IMR-90 (cell line): ENCODE measurements at regions not wholly inside any gene's neighbourhood (a gene's known extent, or its start where the extent isn't known, plus 50 kb on each side); places are given as distances from the start of the nearest gene placed in this dataset.
A peak's percentile ranks its signal among the peaks of the same experiment; 100 is the strongest.

Experiments
- ATAC-seq: fragments of 200-7000 bp; cut with Tn5 transposase; 2 replicates; pipeline ENCODE4 v1.9.1; 2020; ENCODE audit warnings: low read depth, mild to moderate bottlenecking, moderate library complexity
- BruUV-seq: library from RNA; stranded (reverse); fragments of 400-500 nt; replicated peaks from 2 replicates; lab custom pipeline; 2021; lab: Mats Ljungman, UMichigan
- CTCF ChIA-PET: fragments of 300-600 bp; formaldehyde crosslinking; extraction: SDS; loops from one replicate; lab custom pipeline; 2021; ENCODE audit warnings: antibody characterized with exemption; lab: Yijun Ruan, JAX
- POLR2A ChIA-PET: fragments of 300-600 bp; sonication (Branson Sonifier 250); formaldehyde crosslinking; loops from one replicate; lab custom pipeline; 2022; ENCODE audit warnings: antibody characterized with exemption; ENCODE audit not compliant: unreplicated experiment; lab: Charles Lee
- DNase-seq: peaks from one replicate; pipeline ENCODE4 v3.0.0; 2013
- H2AFZ ChIP-seq: replicated peaks from 2 replicates; pipeline ENCODE3; 2013; ENCODE audit warnings: low read length, mild to moderate bottlenecking; ENCODE audit not compliant: poor library complexity
- H2AK5ac ChIP-seq: 2 replicates; pipeline ENCODE4 v1.6.1; 2013; ENCODE audit warnings: low read depth, low read length, inconsistent platforms
- H2AK9ac ChIP-seq: replicated peaks from 2 replicates; pipeline ENCODE3; 2013; ENCODE audit warnings: mild to moderate bottlenecking, low read depth, low read length, moderate library complexity; ENCODE audit not compliant: poor library complexity
- H2BK120ac ChIP-seq: 2 replicates; pipeline ENCODE4 v1.6.1; 2013; ENCODE audit warnings: low read depth, low read length, inconsistent platforms
- H2BK15ac ChIP-seq: 3 replicates; pipeline ENCODE4 v1.6.1; 2013; ENCODE audit warnings: low read depth, low read length, inconsistent platforms
- H2BK20ac ChIP-seq: 2 replicates; pipeline ENCODE4 v1.6.1; 2013; ENCODE audit warnings: low read depth, mild to moderate bottlenecking, inconsistent platforms, low read length, moderate library complexity
- H2BK5ac ChIP-seq: 2 replicates; pipeline ENCODE4 v1.6.1; 2013; ENCODE audit warnings: mild to moderate bottlenecking, low read depth, low read length, inconsistent platforms; ENCODE audit not compliant: poor library complexity, severe bottlenecking
- H3K14ac ChIP-seq: replicated peaks from 2 replicates; pipeline ENCODE4 v1.6.1; 2013; ENCODE audit warnings: low read depth, low read length, inconsistent platforms
- H3K18ac ChIP-seq: 2 replicates; pipeline ENCODE4 v1.6.1; 2013; ENCODE audit warnings: low read depth, low read length, control low read depth
- H3K23ac ChIP-seq: 2 replicates; pipeline ENCODE4 v1.6.1; 2013; ENCODE audit warnings: low read depth, low read length, inconsistent platforms
- H3K27ac ChIP-seq: 2 replicates; pipeline ENCODE4 v1.5.1; 2013; ENCODE audit warnings: mild to moderate bottlenecking, control low read depth, low read length; ENCODE audit not compliant: insufficient read depth
- H3K27me3 ChIP-seq: 2 replicates; pipeline ENCODE4 v1.6.1; 2013; ENCODE audit warnings: low read length; ENCODE audit not compliant: control insufficient read depth, insufficient read depth
- H3K36me3 ChIP-seq: 2 replicates; pipeline ENCODE4 v1.6.1; 2013; ENCODE audit warnings: low read length, mixed read lengths; ENCODE audit not compliant: control insufficient read depth, insufficient read depth
- H3K4ac ChIP-seq: 2 replicates; pipeline ENCODE4 v1.6.1; 2013; ENCODE audit warnings: low read depth, low read length, inconsistent platforms
- H3K4me1 ChIP-seq: 2 replicates; pipeline ENCODE4 v1.6.1; 2013; ENCODE audit warnings: low read length, mixed read lengths; ENCODE audit not compliant: control insufficient read depth, insufficient read depth
- H3K4me2 ChIP-seq: 2 replicates; pipeline ENCODE4 v1.6.1; 2013; ENCODE audit warnings: low read depth, mild to moderate bottlenecking, control low read depth, low read length, moderate library complexity
- H3K4me3 ChIP-seq: 2 replicates; pipeline ENCODE4 v1.5.1; 2013; ENCODE audit warnings: low read depth, mild to moderate bottlenecking, control low read depth, low read length, moderate library complexity; ENCODE audit not compliant: insufficient read depth
- H3K56ac ChIP-seq: 2 replicates; pipeline ENCODE4 v1.6.1; 2013; ENCODE audit warnings: low read length, inconsistent platforms; ENCODE audit not compliant: insufficient read depth; ENCODE audit errors: extremely low read depth
- H3K79me1 ChIP-seq, 2 experiments: 2 replicates each; pipeline ENCODE4 v1.6.1; 2013; ENCODE audit warnings: low read length in 2 of 2, inconsistent platforms in 1 of 2, low read depth in 1 of 2
- H3K9ac ChIP-seq: 2 replicates; pipeline ENCODE4 v1.6.1; 2013; ENCODE audit warnings: low read depth, low read length, control low read depth
- H3K9me1 ChIP-seq: 2 replicates; pipeline ENCODE4 v1.6.1; 2013; ENCODE audit warnings: low read length, inconsistent platforms; ENCODE audit not compliant: insufficient read depth
- H3K9me3 ChIP-seq: 2 replicates; pipeline ENCODE4 v1.6.1; 2013; ENCODE audit warnings: low read length; ENCODE audit not compliant: control insufficient read depth, insufficient read depth
- H4K20me1 ChIP-seq: 2 replicates; pipeline ENCODE4 v1.6.1; 2013; ENCODE audit warnings: low read length, inconsistent platforms; ENCODE audit not compliant: insufficient read depth
- H4K5ac ChIP-seq: 2 replicates; pipeline ENCODE4 v1.6.1; 2013; ENCODE audit warnings: mild to moderate bottlenecking, low read depth, low read length, control low read depth
- H4K8ac ChIP-seq, 2 experiments: 2 replicates each; pipeline ENCODE4 v1.6.1; 2013; ENCODE audit warnings: low read depth in 2 of 2, low read length in 2 of 2, control low read depth in 1 of 2, inconsistent platforms in 1 of 2
- H4K91ac ChIP-seq: 2 replicates; pipeline ENCODE4 v1.6.1; 2013; ENCODE audit warnings: low read depth, low read length, inconsistent platforms; ENCODE audit not compliant: insufficient read depth
- CEBPB ChIP-seq: IDR thresholded peaks from 2 replicates; pipeline ENCODE4 v1.6.1; 2012; ENCODE audit warnings: low read depth, low read length, improper control_type of control experiment
- SMC3 ChIP-seq: fragments of 150-350 bp; IDR thresholded peaks from 2 replicates; pipeline ENCODE4 v1.6.1; 2016; ENCODE audit warnings: low read depth, mild to moderate bottlenecking, antibody characterized with exemption, low read length, moderate library complexity
- WGBS, 2 experiments: methylation state at CpG; one replicate each; pipeline versions ENCODE4 v1.1.5 to v1.1.7; 2013; ENCODE audit warnings: missing lambda C conversion rate in 2 of 2; ENCODE audit not compliant: insufficient read length in 1 of 2; ENCODE audit errors: extremely low coverage in 2 of 2; 5-methylcytosine and 5-hydroxymethylcytosine counted together
- dilution Hi-C: fragments of 300-500 bp; cut with HindIII; formaldehyde crosslinking; loops from one replicate; pipeline ENCODE4 v1.14.3; 2018; ENCODE audit warnings: low sequenced_read_pairs; ENCODE audit not compliant: unreplicated experiment
- in situ Hi-C: fragments of 300-500 bp; cut with MboI; formaldehyde crosslinking; loops from 3 replicates; pipeline ENCODE4 v1.14.3; 2019; ENCODE audit warnings: low sequenced_read_pairs, inconsistent platforms, mixed read lengths
- intact Hi-C: fragments of 100-400 bp; cut with micrococcal nuclease; formaldehyde crosslinking; loops from 2 replicates; pipeline ENCODE4 v1.10.0; 2022

- no CpG with 5 or more reads among the region's 3 CpGs for WGBS, 2 experiments
- Histone ChIP-seq H3K9ac (no peak overlapping the region), H3K4me1 (no peaks in the 10 kb centered on the region), H2BK120ac (no peak overlapping the region), H2BK5ac (no peak overlapping the region), H3K9me3 (no peaks in the 10 kb centered on the region), H2AFZ (no peak overlapping the region), H3K18ac (no peak overlapping the region), H3K4me3 (no peak overlapping the region), H2AK5ac (no peak overlapping the region), H3K36me3 (no peaks in the 10 kb centered on the region), H3K4me2 (no peak overlapping the region), H3K56ac (no peak overlapping the region), H4K91ac (no peak overlapping the region), H4K8ac (no peak overlapping the region), H2BK20ac (no peak overlapping the region), H3K9me1 (no peaks in the 10 kb centered on the region), H4K5ac (no peak overlapping the region), H2AK9ac (no peak overlapping the region), H3K27me3 (peaks cover 6% of the 10 kb centered on the region; the same call in 1 of the 2 replicates), H3K23ac (no peak overlapping the region), H3K14ac (no peak overlapping the region), H2BK15ac (no peak overlapping the region), H3K27ac (no peak overlapping the region), H3K79me1 (no peaks in the 10 kb centered on the region), H4K20me1 (no peaks in the 10 kb centered on the region), H3K4ac (no peak overlapping the region)
- POLR2A ChIA-PET = interaction anchor here (0.6 kb wide), 1 partner anchor 15 kb away, joined by 3 read pairs; no protein-coding TSS in a partner anchor
- ATAC-seq (no peak), DNase-seq (no peak)
- CTCF ChIA-PET = no interaction called here
- TF ChIP-seq SMC3 (no peak), CEBPB (peak; percentile 23)
- BruUV-seq = no TSS peak
- in situ Hi-C loops (no loop called here), dilution Hi-C loops (no loop called here), intact Hi-C loops (no loop called here)
These were observed 66.6 kb downstream of the FZD1 start for GRCh38 chr7:91330866-91331265.
